Lower leg skin (tissue), 4 donors: ENCODE measurements at regions not wholly inside any gene's neighbourhood (a gene's known extent, or its start where the extent isn't known, plus 50 kb on each side); places are given as distances from the start of the nearest gene placed in this dataset.

ENCODE experiments used
- DNase-seq, 2 donors: peaks; one replicate each; pipeline ENCODE4 v3.0.0-alpha.2; 2019; ENCODE audit warnings: low spot score in 2 of 2
- H3K4me3 ChIP-seq: fragments of 200-600 bp; sonication (generic); 2 replicates; pipeline ENCODE4 v1.5.1; 2017; ENCODE audit warnings: mild to moderate bottlenecking, low read depth; ENCODE audit not compliant: poor library complexity, severe bottlenecking
- CTCF ChIP-seq, 3 donors: fragments of 450-650 bp; IDR thresholded peaks; one replicate each; pipeline ENCODE4 v1.5.1; 2016; ENCODE audit warnings: antibody characterized with exemption in 3 of 3, mild to moderate bottlenecking in 3 of 3, moderate library complexity in 2 of 3
- POLR2A ChIP-seq, 2 donors: fragments of 450-650 bp; IDR thresholded peaks; one replicate each; pipeline ENCODE4 v1.6.1; 2016 to 2017; ENCODE audit warnings: antibody characterized with exemption in 2 of 2, mild to moderate bottlenecking in 1 of 2, moderate library complexity in 1 of 2
- WGBS, 2 donors: methylation state at CpG; one replicate each; pipeline ENCODE4 v1.1.5; 2018; 5-methylcytosine and 5-hydroxymethylcytosine counted together
- intact Hi-C: fragments of 100-400 bp; cut with DNase I; formaldehyde crosslinking; loops from one replicate; pipeline ENCODE4 v1.15.0; 2023; ENCODE audit warnings: low total_unique reads

DNA sequence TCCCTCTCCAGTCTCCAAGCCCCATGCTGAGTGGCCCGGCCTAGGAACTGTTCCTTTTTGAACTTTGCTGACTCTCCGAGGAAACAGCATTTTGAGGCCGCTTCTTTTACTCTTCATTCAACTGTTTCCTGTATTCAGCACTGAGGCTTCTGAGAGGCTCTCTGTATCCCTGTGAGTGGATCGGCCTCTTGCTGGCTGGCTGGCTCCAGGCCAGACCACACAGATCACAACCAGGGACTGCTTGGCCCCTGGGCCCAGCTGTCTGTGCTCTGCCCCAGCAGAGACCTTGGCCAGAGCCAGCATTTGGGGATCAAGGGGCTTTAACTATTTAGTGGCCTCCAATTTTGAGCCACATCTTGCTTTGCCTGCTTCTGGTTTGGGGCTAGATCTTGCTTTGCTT, 75.6 kb upstream of the KL start:
- DNase-seq, result no peak
- H3K4me3 ChIP-seq, result no peak overlapping the region
- intact Hi-C loops, result no loop called here
- WGBS, 2 donors, result 43 to 44% methylated on average over 4 of the region's 4 CpGs
- no peak for TF ChIP-seq POLR2A (IDR thresholded peaks at IDR 0.05)
- TF ChIP-seq CTCF (IDR thresholded peaks at IDR 0.05), result no peak

DNA sequence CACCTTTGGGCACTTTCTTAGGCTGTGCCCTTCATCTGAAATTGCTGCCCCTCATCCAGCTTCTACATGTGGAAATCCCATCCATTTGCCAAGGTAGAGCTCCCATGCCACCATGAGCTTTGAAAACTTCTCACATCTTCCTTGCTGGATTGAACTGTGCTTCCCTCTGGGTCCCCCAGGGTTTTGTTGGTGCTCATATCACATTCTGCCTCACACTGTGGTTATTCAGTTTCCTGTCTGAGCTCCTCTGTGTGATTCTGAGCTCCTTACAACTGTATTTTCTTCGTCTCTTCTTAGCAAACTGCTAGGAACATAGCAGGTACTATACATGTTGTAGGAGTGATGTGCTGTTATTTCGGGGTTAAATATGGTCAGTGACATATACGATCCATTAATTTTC, 74.9 kb upstream of the KL start:
- DNase-seq, result no peak
- no peak overlapping the region for H3K4me3 ChIP-seq
- intact Hi-C loops, result no loop called here
- WGBS, 2 donors, result 84 to 87% methylated on average over 3 of the region's 3 CpGs
- TF ChIP-seq POLR2A (IDR thresholded peaks at IDR 0.05) (no peak), CTCF (IDR thresholded peaks at IDR 0.05) (no peak)

DNA sequence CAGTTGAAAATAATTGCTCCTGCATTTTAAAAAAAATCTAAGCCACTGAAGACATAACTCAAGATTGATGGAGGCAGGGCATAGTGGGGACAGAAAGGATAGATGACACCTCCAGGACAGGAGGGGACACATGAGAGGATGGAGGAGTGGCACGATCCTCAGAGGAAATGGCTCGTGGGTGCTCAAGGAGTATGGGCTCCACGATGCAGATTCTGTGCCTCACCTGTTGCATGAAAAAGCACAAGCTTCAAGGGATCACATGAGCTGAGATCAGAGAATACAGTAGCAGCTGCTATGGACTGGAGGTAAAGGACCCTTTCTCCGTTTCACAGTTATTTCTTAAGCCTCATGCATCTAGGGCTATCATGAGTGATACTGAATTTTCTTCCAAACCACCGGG, 69.7 kb upstream of the KL start:
- WGBS, 2 donors, result 91% methylated on average over 5 of the region's 5 CpGs
- no peak for TF ChIP-seq CTCF (IDR thresholded peaks at IDR 0.05)
- TF ChIP-seq POLR2A (IDR thresholded peaks at IDR 0.05), result no peak
- DNase-seq, result no peak
- intact Hi-C loops, result no loop called here
- no peak overlapping the region for H3K4me3 ChIP-seq

- no peak overlapping the region for H3K4me3 ChIP-seq
- TF ChIP-seq CTCF (IDR thresholded peaks at IDR 0.05) (no peak), POLR2A (IDR thresholded peaks at IDR 0.05) (no peak)
- DNase-seq, result no peak
- 77 to 82% methylated on average over 8 of the region's 8 CpGs for WGBS, 2 donors
- intact Hi-C loops, result no loop called here
Observed at GRCh38 chr13:32947411-32948276, 68.6 kb upstream of the KL start.

GRCh38 chr13:32949820-32950219, 66.4 kb upstream of the KL start:
- intact Hi-C loops, result no loop called here
- 43 to 57% methylated on average over 2 of the region's 2 CpGs for WGBS, 2 donors
- no peak for DNase-seq
- TF ChIP-seq POLR2A (IDR thresholded peaks at IDR 0.05), result no peak
- no peak for TF ChIP-seq CTCF (IDR thresholded peaks at IDR 0.05)
- no peak overlapping the region for H3K4me3 ChIP-seq

DNA sequence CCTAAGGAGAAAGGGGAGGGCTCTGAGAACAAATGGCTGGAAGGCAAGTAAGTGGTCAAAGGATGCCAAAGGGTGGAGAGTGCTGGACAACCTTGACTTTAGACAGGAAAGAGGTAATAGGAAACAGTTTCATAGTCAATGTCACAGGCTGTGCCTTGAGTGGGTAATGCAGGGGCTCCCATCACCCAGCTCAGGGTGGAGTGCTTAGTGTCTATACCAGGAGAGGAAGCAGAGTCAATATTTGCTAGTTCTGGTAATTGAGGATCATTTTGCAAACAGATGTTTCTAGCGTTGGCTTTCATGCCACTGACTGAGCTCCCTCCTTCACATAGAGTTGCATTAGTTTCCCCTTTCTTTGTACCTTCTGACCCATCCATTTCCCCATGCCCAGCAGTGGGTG, 64.6 kb upstream of the KL start:
- DNase-seq, result no peak
- intact Hi-C loops, result no loop called here
- H3K4me3 ChIP-seq, result no peak overlapping the region
- 80 to 88% methylated on average over 1 of the region's 1 CpG for WGBS, 2 donors
- TF ChIP-seq POLR2A (IDR thresholded peaks at IDR 0.05) (no peak), CTCF (IDR thresholded peaks at IDR 0.05) (no peak)
